ENCODE measurements at regions not wholly inside any gene's neighbourhood (a gene's known extent, or its start where the extent isn't known, plus 50 kb on each side); places are given as distances from the start of the nearest gene placed in this dataset.
A peak's percentile ranks its signal among the peaks of the same experiment; 100 is the strongest.

DNA sequence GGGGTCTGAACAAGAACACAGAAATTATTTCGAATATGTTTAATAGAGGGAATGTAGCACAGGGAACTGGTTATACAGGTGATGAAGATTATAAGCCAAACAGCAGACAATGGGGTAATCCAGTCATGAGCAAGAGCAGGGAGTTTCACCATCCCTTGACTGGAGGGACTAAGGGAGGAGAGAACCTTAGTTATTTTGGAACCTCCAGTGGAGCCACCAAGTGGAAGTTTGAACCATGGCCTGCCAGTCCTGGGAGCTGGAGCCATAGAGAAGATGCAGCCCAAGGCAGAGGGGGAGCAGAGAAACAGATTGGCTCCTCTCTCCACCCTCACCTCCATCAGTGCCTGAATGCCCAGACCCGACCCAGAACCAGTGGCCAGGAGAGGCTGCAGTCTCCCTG, 264.6 kb upstream of the RASGEF1B start:
- peaks cover 6% of the 10 kb centered on the region for H3K4me1 Mint-ChIP-seq
- no peak for TF ChIP-seq CTCF (IDR thresholded peaks at IDR 0.05)
- no peaks in the 10 kb centered on the region for H3K9me3 Mint-ChIP-seq
- DNase-seq (no peak), ATAC-seq (ENCODE audit: low read depth) (no peak)
- CTCF ChIA-PET = no interaction called here
- intact Hi-C loops (cut with micrococcal nuclease) = no loop called here
- H3K4me3 Mint-ChIP-seq = no peak overlapping the region
- no peaks in the 10 kb centered on the region for H3K36me3 Mint-ChIP-seq (ENCODE audit: low read depth)
- POLR2A ChIA-PET = no interaction called here
- H3K27me3 Mint-ChIP-seq = no peaks in the 10 kb centered on the region
- H3K27ac Mint-ChIP-seq = no peak overlapping the region

DNA sequence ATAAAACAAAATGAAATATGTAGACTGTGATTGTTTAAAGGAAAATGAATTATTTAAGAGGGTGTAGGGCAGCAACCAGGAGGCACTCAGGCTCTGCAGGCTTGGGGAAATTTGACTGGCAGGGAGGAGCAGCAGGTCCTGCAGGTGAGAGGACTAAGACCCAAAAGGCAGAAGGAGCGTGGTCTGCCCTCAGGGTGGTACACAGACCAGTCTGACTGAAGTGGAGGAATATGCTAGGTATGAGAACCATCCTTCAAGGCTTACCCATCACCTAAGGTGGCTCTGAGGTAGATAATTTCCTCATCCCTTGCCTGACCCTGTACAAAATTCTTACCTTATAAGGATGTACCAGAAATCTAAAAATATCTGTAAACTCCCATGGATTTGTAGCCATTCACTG, 261.3 kb upstream of the RASGEF1B start:
- Mint-ChIP-seq H3K4me3 (no peak overlapping the region), H3K27me3 (no peaks in the 10 kb centered on the region), H3K36me3 (ENCODE audit: low read depth) (no peaks in the 10 kb centered on the region), H3K9me3 (no peaks in the 10 kb centered on the region), H3K4me1 (no peaks in the 10 kb centered on the region), H3K27ac (no peak overlapping the region)
- TF ChIP-seq CTCF (IDR thresholded peaks at IDR 0.05) = no peak
- intact Hi-C loops (cut with micrococcal nuclease) = no loop called here
- POLR2A ChIA-PET = no interaction called here
- CTCF ChIA-PET = no interaction called here
- ATAC-seq (ENCODE audit: low read depth) (no peak), DNase-seq (no peak)

- Mint-ChIP-seq H3K4me1 (peaks cover 18% of the 10 kb centered on the region), H3K9me3 (no peaks in the 10 kb centered on the region), H3K27ac (peak overlapping the region; percentile 3), H3K4me3 (no peak overlapping the region), H3K36me3 (ENCODE audit: low read depth) (no peaks in the 10 kb centered on the region), H3K27me3 (peaks cover 3% of the 10 kb centered on the region)
- TF ChIP-seq CTCF (IDR thresholded peaks at IDR 0.05) = no peak
- POLR2A ChIA-PET = interaction anchor here (1.1 kb wide), 1 partner anchor 253 kb away, joined by 4 read pairs; the partner anchor contains the start of gene RASGEF1B
- intact Hi-C loops (cut with micrococcal nuclease) = loop anchor here (1.0 to 10.0 kb wide), 3 partner anchors 119 to 560 kb away; partner anchors contain the start of gene RASGEF1B
- CTCF ChIA-PET = interaction anchor here (1.9 to 2.0 kb wide), 3 partner anchors 253 to 258 kb away, joined by 5 to 7 read pairs (median 7); partner anchors contain the start of gene RASGEF1B
- peak; percentile 93 for ATAC-seq (ENCODE audit: low read depth)
- peak; percentile 18 for DNase-seq
Observed at GRCh38 chr4:81724925-81725329, 253.2 kb upstream of the RASGEF1B start.

GRCh38 chr4:81723927-81724587, 252.3 kb upstream of the RASGEF1B start:
- POLR2A ChIA-PET = no interaction called here
- CTCF ChIA-PET = interaction anchor here (1.2 to 2.0 kb wide), 4 partner anchors 100 to 257 kb away, joined by 4 to 7 read pairs (median 6); partner anchors contain the start of gene RASGEF1B
- Mint-ChIP-seq H3K4me1 (peaks cover 18% of the 10 kb centered on the region), H3K27ac (no peak overlapping the region), H3K27me3 (peaks cover 3% of the 10 kb centered on the region), H3K4me3 (no peak overlapping the region), H3K36me3 (ENCODE audit: low read depth) (no peaks in the 10 kb centered on the region), H3K9me3 (no peaks in the 10 kb centered on the region)
- DNase-seq (no peak), ATAC-seq (ENCODE audit: low read depth) (no peak)
- no peak for TF ChIP-seq CTCF (IDR thresholded peaks at IDR 0.05)
- intact Hi-C loops (cut with micrococcal nuclease) = loop anchor here (10.0 kb wide), 1 partner anchor 561 kb away; no protein-coding TSS in a partner anchor

- TF ChIP-seq CTCF (IDR thresholded peaks at IDR 0.05) = no peak
- H3K4me3 Mint-ChIP-seq = no peak overlapping the region
- no peaks in the 10 kb centered on the region for H3K36me3 Mint-ChIP-seq (ENCODE audit: low read depth)
- H3K27ac Mint-ChIP-seq = no peak overlapping the region
- ChIA-PET CTCF (interaction anchor here (1.2 to 1.9 kb wide), 2 partner anchors 101 to 253 kb away, joined by 4 to 5 read pairs; no protein-coding TSS in a partner anchor), POLR2A (no interaction called here)
- no peak for ATAC-seq (ENCODE audit: low read depth)
- intact Hi-C loops (cut with micrococcal nuclease) = loop anchor here (10.0 kb wide), 1 partner anchor 562 kb away; no protein-coding TSS in a partner anchor
- DNase-seq = no peak
- H3K4me1 Mint-ChIP-seq = peaks cover 18% of the 10 kb centered on the region
- H3K27me3 Mint-ChIP-seq = peaks cover 3% of the 10 kb centered on the region
- H3K9me3 Mint-ChIP-seq = no peaks in the 10 kb centered on the region
Observed at GRCh38 chr4:81723019-81723884, 251.5 kb upstream of the RASGEF1B start.
